Renal cortical epithelial cell (primary cell): ENCODE measurements at regions not wholly inside any gene's neighbourhood (a gene's known extent, or its start where the extent isn't known, plus 50 kb on each side); places are given as distances from the start of the nearest gene placed in this dataset.

ENCODE experiments used
- DNase-seq: peaks from one replicate; pipeline ENCODE4 v3.0.0-alpha.2; 2011; ENCODE audit warnings: low read depth

DNA sequence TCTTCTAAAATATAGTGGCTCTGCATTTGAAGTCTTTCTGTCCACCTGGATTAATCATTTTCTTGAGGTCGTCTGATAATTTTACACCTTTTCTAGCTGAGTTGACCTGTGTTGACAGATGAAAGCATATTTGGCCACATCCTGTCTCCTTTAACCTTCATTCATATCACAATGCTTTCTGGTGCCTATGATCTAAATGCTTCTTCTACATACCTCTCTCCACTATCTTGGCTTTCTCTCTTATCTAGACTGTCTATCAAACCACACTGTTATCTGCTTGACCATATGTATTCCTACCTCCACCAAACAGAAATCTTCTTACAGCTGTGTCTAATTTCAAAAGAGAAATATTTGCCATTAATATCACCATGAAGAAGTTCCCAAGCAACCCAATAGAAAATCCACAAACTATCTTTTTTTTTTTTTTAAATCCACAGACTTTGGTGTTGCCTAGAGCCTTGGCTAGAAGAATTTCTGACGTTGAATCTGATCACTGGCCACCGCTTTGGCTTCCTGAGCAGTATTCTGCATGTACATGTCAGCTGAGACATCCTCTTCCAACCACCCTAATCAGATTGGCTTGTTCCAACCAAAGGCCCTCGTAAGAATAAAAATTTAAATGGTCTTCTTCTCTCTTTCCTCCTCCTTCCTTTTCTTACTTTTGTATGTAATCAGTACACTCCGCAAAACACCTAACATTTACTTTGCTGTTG is 66.3 kb upstream of the SP4 start:
- DNase-seq, result no peak

GRCh38 chr7:21364801-21365271 is 63.0 kb upstream of the SP4 start:
- no peak for DNase-seq

GRCh38 chr7:21365866-21366624 is 61.8 kb upstream of the SP4 start:
- peak; percentile 46 for DNase-seq

- no peak for DNase-seq
Observed at GRCh38 chr7:21367081-21367480, 60.8 kb upstream of the SP4 start.

- DNase-seq, result no peak
Observed at GRCh38 chr7:21367537-21367936, 60.3 kb upstream of the SP4 start.

DNA sequence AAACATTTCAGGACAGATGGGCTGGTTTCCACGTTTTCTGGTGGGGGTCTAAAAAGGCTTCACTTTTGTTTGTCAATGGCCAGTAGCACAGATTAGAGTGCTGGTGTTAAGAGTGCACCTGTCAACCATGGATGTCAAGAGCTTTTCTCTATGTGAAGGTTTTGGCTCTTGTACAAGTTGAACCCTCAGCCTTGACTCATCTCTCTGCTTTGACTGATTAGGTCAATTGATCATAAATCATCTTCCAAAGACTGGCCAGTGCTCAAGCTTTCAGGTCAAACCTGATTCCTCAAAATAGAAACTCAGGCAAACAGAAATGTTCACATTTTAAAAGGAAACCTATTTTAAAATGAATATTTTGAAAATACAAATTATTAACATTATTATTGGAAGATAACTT is 59.6 kb upstream of the SP4 start:
- DNase-seq, result no peak

DNA sequence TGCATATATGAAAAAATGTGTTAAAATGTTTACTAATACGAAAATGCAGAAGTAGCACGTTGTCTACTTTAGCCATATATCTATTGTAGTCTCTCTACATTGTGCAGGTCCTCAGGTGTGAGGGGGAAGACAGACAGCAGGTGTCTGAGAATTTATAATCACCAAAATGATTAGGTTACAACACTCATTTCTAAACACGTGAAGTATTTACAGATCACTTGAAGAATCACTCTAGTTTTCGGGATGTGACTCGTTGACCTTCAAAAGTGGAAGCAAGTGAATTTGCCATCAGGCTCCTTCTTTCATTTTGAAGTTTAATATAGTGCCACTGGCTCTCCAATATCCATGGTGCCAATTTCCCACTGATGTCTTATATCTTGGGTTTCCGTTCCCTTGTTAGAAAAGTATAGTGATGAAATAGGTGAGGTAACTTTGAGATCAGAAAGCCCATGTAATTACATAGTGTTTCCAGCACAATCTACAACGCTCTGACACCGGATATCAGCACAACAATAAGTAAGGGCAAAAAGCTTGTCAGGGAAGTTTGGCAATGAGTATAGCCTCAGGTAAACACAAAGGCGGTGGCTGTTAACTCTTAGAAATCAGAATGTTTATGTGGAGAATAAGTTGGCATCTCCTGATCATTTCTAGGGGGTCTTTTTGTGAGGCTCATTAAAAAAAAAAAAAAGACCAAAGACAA is 57.5 kb upstream of the SP4 start:
- DNase-seq, result no peak

DNA sequence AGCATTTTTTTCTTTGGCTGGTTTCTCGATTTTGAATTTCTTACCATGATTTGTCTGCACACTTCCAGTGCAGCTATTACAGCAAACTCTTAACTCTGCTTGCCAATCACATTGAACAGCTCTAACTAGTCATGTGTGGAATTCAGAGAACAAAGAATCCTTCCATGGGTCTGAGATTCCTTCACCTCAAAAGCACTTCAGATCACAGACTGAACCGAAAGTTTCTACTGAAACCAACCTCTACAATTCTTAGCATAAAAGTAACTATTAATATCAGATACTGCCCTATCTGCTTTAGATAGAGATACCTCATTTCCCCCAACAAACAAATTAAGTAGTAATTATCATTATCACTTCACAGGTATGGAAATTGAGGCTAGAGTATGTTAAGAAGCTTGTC is 56.5 kb upstream of the SP4 start:
- DNase-seq, result no peak

GRCh38 chr7:21373031-21373430 is 54.9 kb upstream of the SP4 start:
- DNase-seq, result no peak

DNA sequence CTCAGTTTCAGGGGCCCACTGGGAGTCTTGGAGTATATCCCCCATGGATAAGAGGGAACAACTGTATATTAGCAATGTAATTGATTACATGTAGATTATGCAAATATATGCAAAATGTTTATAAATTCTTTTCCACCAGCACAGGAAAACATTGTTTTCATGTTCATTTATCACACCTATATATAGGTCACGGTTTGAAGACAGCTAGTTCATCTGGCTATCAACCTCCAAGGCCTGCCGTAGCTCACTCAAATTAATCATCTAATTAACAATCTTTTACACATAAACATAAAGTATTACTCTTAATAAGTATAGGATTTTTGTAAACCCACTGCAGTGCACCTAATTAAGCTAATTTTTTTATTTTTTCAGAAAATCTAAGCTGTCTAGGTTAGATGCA is 53.7 kb upstream of the SP4 start:
- DNase-seq, result no peak

GRCh38 chr7:21377545-21377944 is 50.3 kb upstream of the SP4 start:
- no peak for DNase-seq
